Neural cell (in vitro differentiated cells): ENCODE measurements at regions not wholly inside any gene's neighbourhood (a gene's known extent, or its start where the extent isn't known, plus 50 kb on each side); places are given as distances from the start of the nearest gene placed in this dataset.

Experiments
- EZH2 ChIP-seq: fragments of 200-600, 300-800 bp; shearing (Covaris generic), sonication (generic); IDR thresholded peaks from 2 replicates; pipeline ENCODE4 v1.6.1; 2014; ENCODE audit warnings: antibody characterized with exemption, low read length, borderline replicate concordance, mild to moderate bottlenecking; ENCODE audit not compliant: insufficient read depth, poor library complexity, severe bottlenecking
- POLR2AphosphoS5 ChIP-seq: IDR thresholded peaks from 2 replicates; pipeline ENCODE4 v1.6.1; 2012
- RAD21 ChIP-seq: fragments of 450-650 bp; conservative IDR thresholded peaks from 2 replicates; pipeline ENCODE4 v1.6.1; 2014; ENCODE audit warnings: antibody characterized with exemption, mild to moderate bottlenecking, moderate library complexity
- SMC3 ChIP-seq: fragments of 450-650 bp; conservative IDR thresholded peaks from 2 replicates; pipeline ENCODE4 v1.6.1; 2014; ENCODE audit warnings: antibody characterized with exemption, mild to moderate bottlenecking, moderate library complexity; ENCODE audit not compliant: poor library complexity
- TAF1 ChIP-seq: IDR thresholded peaks from 2 replicates; pipeline ENCODE4 v1.6.1; 2012; ENCODE audit warnings: low read depth
- TF ChIP-seq, protein P1 (sequence below): fragments of 450-650 bp; IDR thresholded peaks from 2 replicates; pipeline ENCODE4 v1.5.1; 2014; ENCODE audit warnings: antibody characterized with exemption, mild to moderate bottlenecking, moderate library complexity; ENCODE audit not compliant: poor library complexity, severe bottlenecking
- TF ChIP-seq, protein P2 (sequence below): IDR thresholded peaks from 2 replicates; pipeline ENCODE4 v1.6.1; 2012; ENCODE audit warnings: borderline replicate concordance

DNA sequence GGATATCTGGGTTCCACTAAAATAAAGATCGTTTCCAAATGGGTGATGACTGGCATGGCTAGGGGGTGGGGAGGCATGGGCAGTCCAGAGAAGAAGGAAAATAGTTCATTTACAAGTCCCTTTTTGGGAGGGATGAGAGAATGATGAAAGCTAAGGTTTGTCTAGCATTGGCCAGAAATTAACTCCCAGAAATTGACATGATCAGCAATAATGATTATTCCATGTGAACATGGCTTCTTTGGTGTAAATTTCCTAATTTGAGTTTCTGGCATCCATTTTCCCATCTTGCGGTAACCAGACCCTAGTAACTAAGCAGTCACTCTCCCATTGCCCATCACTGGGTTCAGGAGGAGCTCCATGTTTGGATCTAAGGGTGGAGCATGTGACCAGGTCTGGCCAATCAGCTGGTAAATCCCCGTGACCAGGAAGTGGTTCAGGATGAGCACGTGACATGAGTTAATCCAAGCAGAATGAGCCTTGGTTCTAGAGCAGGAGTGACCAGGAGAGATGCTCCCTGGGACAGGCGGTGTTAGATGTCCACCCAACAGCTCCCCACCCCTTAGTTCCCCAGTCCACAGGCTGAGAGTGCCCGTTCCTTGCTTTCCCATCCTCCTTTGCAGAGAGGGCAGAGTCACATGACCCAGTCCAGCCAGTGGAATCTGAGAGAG is 512.7 kb downstream of the PREX1 start:
- TF ChIP-seq, protein P1, sequence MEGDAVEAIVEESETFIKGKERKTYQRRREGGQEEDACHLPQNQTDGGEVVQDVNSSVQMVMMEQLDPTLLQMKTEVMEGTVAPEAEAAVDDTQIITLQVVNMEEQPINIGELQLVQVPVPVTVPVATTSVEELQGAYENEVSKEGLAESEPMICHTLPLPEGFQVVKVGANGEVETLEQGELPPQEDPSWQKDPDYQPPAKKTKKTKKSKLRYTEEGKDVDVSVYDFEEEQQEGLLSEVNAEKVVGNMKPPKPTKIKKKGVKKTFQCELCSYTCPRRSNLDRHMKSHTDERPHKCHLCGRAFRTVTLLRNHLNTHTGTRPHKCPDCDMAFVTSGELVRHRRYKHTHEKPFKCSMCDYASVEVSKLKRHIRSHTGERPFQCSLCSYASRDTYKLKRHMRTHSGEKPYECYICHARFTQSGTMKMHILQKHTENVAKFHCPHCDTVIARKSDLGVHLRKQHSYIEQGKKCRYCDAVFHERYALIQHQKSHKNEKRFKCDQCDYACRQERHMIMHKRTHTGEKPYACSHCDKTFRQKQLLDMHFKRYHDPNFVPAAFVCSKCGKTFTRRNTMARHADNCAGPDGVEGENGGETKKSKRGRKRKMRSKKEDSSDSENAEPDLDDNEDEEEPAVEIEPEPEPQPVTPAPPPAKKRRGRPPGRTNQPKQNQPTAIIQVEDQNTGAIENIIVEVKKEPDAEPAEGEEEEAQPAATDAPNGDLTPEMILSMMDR = no peak
- TF ChIP-seq, protein P2, sequence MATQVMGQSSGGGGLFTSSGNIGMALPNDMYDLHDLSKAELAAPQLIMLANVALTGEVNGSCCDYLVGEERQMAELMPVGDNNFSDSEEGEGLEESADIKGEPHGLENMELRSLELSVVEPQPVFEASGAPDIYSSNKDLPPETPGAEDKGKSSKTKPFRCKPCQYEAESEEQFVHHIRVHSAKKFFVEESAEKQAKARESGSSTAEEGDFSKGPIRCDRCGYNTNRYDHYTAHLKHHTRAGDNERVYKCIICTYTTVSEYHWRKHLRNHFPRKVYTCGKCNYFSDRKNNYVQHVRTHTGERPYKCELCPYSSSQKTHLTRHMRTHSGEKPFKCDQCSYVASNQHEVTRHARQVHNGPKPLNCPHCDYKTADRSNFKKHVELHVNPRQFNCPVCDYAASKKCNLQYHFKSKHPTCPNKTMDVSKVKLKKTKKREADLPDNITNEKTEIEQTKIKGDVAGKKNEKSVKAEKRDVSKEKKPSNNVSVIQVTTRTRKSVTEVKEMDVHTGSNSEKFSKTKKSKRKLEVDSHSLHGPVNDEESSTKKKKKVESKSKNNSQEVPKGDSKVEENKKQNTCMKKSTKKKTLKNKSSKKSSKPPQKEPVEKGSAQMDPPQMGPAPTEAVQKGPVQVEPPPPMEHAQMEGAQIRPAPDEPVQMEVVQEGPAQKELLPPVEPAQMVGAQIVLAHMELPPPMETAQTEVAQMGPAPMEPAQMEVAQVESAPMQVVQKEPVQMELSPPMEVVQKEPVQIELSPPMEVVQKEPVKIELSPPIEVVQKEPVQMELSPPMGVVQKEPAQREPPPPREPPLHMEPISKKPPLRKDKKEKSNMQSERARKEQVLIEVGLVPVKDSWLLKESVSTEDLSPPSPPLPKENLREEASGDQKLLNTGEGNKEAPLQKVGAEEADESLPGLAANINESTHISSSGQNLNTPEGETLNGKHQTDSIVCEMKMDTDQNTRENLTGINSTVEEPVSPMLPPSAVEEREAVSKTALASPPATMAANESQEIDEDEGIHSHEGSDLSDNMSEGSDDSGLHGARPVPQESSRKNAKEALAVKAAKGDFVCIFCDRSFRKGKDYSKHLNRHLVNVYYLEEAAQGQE = no peak
- TF ChIP-seq POLR2AphosphoS5 (no peak), EZH2 (no peak), TAF1 (no peak), RAD21 (no peak), SMC3 (no peak)
